Fibroblast of villous mesenchyme (primary cell): ENCODE measurements at regions not wholly inside any gene's neighbourhood (a gene's known extent, or its start where the extent isn't known, plus 50 kb on each side); places are given as distances from the start of the nearest gene placed in this dataset.
"Not testable (repeated sequence)": the region's sequence is repeated elsewhere in the genome, so short reads cannot be mapped to it uniquely, and the experiment has no call there.

Source experiments
- DNase-seq: peaks from one replicate; pipeline ENCODE4 v3.0.0-alpha.2; 2010; ENCODE audit warnings: low read depth
- H3K4me3 ChIP-seq: 2 replicates; pipeline ENCODE4 v1.5.1; 2011; ENCODE audit warnings: low read depth, mild to moderate bottlenecking, low read length
- TF ChIP-seq, protein P1 (sequence below): IDR thresholded peaks from 2 replicates; pipeline ENCODE4 v1.5.1; 2012; ENCODE audit warnings: low read depth, mild to moderate bottlenecking, low read length; ENCODE audit not compliant: insufficient read depth

DNA sequence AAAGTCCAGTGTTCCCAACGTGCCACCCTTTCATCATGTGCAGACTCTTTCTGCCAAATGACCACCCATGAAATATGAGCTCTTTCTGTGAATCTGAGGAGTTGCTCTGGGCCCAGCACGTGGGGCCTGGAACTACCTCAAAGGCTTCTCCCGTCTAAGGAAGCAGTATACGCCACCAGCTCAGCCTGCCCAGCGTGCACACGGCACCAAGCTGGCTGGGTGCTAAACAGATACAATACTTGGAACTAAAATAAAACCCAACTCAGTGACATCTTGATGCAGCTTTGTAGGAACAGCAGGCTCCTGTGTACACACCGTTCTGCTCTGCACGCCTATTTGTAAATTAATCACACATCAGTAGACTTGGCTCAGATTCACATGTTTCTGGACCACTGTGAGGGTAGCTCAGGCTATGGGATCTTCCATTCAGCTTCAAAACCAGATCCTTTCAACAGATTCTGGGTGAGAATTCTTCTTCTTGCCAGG lies 74.8 kb downstream of the ARL6IP4 start:
- TF ChIP-seq, protein P1, sequence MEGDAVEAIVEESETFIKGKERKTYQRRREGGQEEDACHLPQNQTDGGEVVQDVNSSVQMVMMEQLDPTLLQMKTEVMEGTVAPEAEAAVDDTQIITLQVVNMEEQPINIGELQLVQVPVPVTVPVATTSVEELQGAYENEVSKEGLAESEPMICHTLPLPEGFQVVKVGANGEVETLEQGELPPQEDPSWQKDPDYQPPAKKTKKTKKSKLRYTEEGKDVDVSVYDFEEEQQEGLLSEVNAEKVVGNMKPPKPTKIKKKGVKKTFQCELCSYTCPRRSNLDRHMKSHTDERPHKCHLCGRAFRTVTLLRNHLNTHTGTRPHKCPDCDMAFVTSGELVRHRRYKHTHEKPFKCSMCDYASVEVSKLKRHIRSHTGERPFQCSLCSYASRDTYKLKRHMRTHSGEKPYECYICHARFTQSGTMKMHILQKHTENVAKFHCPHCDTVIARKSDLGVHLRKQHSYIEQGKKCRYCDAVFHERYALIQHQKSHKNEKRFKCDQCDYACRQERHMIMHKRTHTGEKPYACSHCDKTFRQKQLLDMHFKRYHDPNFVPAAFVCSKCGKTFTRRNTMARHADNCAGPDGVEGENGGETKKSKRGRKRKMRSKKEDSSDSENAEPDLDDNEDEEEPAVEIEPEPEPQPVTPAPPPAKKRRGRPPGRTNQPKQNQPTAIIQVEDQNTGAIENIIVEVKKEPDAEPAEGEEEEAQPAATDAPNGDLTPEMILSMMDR = no peak
- H3K4me3 ChIP-seq = no peak overlapping the region
- no peak for DNase-seq

DNA sequence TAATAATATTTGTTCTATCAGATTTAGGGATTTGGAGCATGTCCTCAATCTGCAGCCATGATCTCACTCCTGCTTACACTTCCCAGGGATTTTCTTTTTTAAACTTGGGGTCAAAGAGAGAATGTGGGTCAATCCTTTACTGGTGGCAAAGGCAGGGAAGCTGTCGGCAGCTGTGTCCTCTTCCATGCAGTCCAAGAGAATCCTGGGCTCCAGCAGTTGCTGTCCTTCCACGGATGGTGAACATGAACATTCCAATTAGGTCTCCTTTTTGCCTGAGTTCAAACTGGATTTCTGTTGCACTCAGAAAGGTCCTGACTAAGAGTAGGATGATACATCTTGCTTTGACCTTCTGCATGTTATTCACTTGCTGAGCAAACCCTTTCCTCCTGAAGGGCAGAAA lies 73.9 kb downstream of the ARL6IP4 start:
- no peak for DNase-seq
- no peak overlapping the region for H3K4me3 ChIP-seq
- TF ChIP-seq, protein P1 = no peak

DNA sequence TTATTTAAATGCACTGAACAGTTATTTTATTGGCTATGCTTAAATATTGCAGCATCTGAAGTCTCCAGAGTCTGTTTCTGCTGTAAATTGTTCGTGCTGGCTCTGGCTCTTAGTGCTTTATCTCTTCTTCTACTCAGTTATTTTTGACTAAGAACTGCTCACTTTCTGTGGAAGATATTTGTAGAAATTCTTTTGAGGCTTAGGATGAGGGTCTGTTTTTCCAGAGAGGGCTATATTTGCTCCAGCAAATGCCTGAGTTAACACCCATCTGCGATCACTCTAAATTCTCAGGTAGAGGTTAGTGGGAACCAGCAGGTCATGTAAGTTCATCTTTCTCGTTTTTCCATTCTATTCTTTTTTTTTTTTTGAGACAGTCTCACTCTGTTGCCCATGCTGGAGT lies 71.1 kb downstream of the ARL6IP4 start:
- DNase-seq = no peak
- no peak overlapping the region for H3K4me3 ChIP-seq
- TF ChIP-seq, protein P1 = no peak

DNA sequence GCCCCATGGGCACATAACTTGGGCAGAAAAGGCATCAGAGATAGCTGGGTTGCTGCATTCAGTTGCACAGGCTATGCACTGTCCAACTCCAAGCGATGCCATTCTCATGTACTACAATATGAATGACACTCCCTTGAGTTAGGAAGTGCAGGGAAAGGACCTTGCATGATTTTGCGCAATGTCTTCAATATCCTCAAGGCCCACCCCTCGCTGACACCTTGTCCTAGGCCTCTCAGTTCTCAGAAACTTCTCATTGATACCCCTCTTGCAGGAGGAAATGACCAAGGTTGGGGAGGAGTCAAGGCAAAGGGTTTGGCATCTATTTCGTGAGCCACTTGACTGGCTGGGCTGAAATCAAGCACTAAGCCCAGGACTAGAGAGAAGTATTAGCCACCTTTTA lies 70.4 kb downstream of the ARL6IP4 start:
- H3K4me3 ChIP-seq = no peak overlapping the region
- TF ChIP-seq, protein P1 = no peak

DNA sequence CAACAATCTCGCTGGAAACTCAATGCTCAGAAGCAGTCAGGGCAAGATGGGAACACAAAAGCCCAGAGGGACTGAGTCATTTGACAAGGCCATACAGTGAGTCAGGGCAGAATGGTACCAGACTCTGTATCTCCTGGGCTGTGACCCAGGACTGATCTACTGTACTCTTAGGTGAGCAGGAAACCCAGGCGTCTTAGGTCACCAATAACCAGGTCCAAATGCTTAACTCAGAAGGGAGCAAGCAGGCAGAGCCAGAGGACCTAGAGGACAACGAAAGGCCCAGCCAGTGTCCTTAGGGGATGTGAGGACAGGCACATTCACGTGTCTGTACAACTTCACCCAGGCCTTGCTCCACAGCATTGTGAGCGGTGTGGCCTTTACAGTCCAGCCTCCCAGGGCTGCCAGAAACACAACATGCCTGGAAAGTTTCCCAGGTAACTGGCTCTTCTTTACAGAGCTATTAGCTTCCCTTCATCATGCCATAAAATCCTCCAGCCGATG lies 69.9 kb downstream of the ARL6IP4 start:
- peak; percentile 43 for DNase-seq
- TF ChIP-seq, protein P1 = no peak
- no peak overlapping the region for H3K4me3 ChIP-seq

More for the DNA sequence above, 70.4 kb downstream of the ARL6IP4 start:
- no peak for DNase-seq

DNA sequence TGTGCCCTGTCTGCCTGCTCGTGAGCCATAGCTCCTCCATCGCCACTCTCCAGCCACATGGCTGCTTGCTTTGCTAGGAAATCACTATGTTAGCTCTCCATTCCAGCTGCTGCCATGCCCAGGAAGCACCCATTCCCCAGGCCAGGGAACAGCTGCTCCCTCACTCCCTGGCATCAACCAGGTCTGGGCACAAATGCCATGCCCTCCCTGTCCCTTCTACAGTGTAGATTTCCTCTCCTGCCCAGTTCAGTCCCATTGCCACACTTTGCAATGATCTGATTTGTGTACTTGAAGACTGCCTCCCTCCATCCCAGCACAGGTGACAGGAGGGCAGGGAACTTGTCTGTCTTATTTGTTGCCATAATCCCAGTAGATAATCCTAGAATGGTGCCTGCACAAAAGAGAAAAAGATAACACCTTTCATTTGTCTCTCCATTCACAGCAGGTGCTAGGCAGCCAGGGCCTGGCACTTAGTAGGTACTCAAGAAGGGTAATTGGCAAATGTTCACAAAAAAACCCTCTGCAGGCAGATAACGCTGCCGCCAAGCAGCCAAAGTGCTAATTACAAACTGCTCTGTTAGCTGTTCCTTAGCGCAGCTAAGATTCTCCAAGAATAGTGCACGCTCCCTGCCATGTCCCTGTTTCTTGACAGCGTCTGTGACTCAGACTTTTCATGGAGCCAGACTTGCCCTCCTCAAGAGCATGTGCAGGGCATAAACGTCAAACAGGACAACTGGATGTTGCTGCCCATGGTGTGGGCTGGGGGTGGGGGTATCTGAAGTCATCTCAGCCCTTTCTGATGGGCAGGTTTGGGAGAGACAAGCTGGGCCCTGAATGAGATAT lies 69.1 kb downstream of the ARL6IP4 start:
- no peak for DNase-seq
- H3K4me3 ChIP-seq = no peak overlapping the region
- TF ChIP-seq, protein P1 = no peak

DNA sequence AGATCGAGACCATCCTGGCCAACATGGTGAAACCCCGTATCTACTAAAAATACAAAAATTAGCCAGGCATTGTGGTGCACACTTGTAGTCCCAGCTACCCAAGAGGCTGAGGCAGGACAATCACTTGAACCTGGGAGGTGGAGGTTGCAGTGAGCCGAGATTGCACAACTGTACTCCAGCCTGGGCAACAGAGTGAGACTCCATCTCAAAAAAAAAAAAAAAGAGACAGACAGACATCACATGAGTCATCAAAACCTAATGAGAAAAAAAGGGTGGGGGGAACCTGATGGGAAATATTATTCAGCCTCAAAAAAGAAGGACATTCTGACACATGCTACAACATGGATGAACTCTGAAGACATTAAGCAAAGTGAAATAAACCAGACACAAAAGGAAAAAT lies 67.4 kb downstream of the ARL6IP4 start:
- H3K4me3 ChIP-seq, DNase-seq: not testable (repeated sequence)
